ENCODE measurements at regions not wholly inside any gene's neighbourhood (a gene's known extent, or its start where the extent isn't known, plus 50 kb on each side); places are given as distances from the start of the nearest gene placed in this dataset.
A peak's percentile ranks its signal among the peaks of the same experiment; 100 is the strongest.
"Not testable (repeated sequence)": the region's sequence is repeated elsewhere in the genome, so short reads cannot be mapped to it uniquely, and the experiment has no call there.

GRCh38 chr16:26395700-26396099 is 671.0 kb upstream of the C16orf82 start:
- DNase-seq, result no peak

GRCh38 chr16:26396511-26397235 is 670.1 kb upstream of the C16orf82 start:
- DNase-seq, result peak; percentile 8

- no peak for DNase-seq
These were observed 652.9 kb upstream of the C16orf82 start for GRCh38 chr16:26413780-26414179.

GRCh38 chr16:26419458-26419857 is 647.3 kb upstream of the C16orf82 start:
- not testable (repeated sequence) for DNase-seq

GRCh38 chr16:26430618-26431017 is 636.1 kb upstream of the C16orf82 start:
- no peak for DNase-seq

- DNase-seq, result no peak
These were observed 632.9 kb upstream of the C16orf82 start for GRCh38 chr16:26433807-26434206.

GRCh38 chr16:26441178-26441577 is 625.5 kb upstream of the C16orf82 start:
- DNase-seq, result no peak

- no peak for DNase-seq
These were observed 624.4 kb upstream of the C16orf82 start for GRCh38 chr16:26442321-26442720.

GRCh38 chr16:26447570-26447969 is 619.2 kb upstream of the C16orf82 start:
- no peak for DNase-seq

- peak; percentile 2 for DNase-seq
These were observed 613.5 kb upstream of the C16orf82 start for GRCh38 chr16:26453215-26453614.

- DNase-seq, result no peak
These were observed 612.6 kb upstream of the C16orf82 start for GRCh38 chr16:26454102-26454501.

- no peak for DNase-seq
These were observed 610.7 kb upstream of the C16orf82 start for GRCh38 chr16:26456074-26456473.

- no peak for DNase-seq
These were observed 609.6 kb upstream of the C16orf82 start for GRCh38 chr16:26457095-26457494.

GRCh38 chr16:26457882-26458281 is 608.8 kb upstream of the C16orf82 start:
- no peak for DNase-seq

GRCh38 chr16:26464576-26465266 is 602.0 kb upstream of the C16orf82 start:
- DNase-seq, result no peak

GRCh38 chr16:26474405-26474804 is 592.3 kb upstream of the C16orf82 start:
- not testable (repeated sequence) for DNase-seq

GRCh38 chr16:26475596-26475995 is 591.1 kb upstream of the C16orf82 start:
- no peak for DNase-seq

GRCh38 chr16:26491101-26491670 is 575.5 kb upstream of the C16orf82 start:
- no peak for DNase-seq

GRCh38 chr16:26491962-26492361 is 574.8 kb upstream of the C16orf82 start:
- DNase-seq, result no peak

- DNase-seq, result no peak
These were observed 573.0 kb upstream of the C16orf82 start for GRCh38 chr16:26493751-26494150.

- DNase-seq, result no peak
These were observed 568.8 kb upstream of the C16orf82 start for GRCh38 chr16:26497896-26498295.

GRCh38 chr16:26500326-26500725 is 566.4 kb upstream of the C16orf82 start:
- DNase-seq, result no peak

GRCh38 chr16:26505496-26505895 is 561.2 kb upstream of the C16orf82 start:
- no peak for DNase-seq

- DNase-seq, result not testable (repeated sequence)
These were observed 557.8 kb upstream of the C16orf82 start for GRCh38 chr16:26508946-26509345.

Data from hematopoietic multipotent progenitor cell treated with erythropoietin and hydrocortisone succinate and interleukin-3 and kit ligand, for 4 days (in vitro differentiated cells).